OCI-LY1 (cell line): ENCODE measurements at regions not wholly inside any gene's neighbourhood (a gene's known extent, or its start where the extent isn't known, plus 50 kb on each side); places are given as distances from the start of the nearest gene placed in this dataset.

Source experiments
- H2AFZ ChIP-seq: fragments of 200-600 bp; sonication (generic), shearing (Covaris generic); 2 replicates; pipeline ENCODE4 v1.6.0; 2014; ENCODE audit warnings: antibody characterized with exemption, mild to moderate bottlenecking, low read length
- H3F3A ChIP-seq: fragments of 200-600 bp; sonication (generic), shearing (Covaris generic); 2 replicates; pipeline ENCODE4 v1.6.0; 2014; ENCODE audit warnings: mild to moderate bottlenecking, antibody characterized with exemption, low read length, moderate library complexity; ENCODE audit not compliant: insufficient read depth
- H3K27ac ChIP-seq: fragments of 200-600 bp; sonication (generic); 2 replicates; pipeline ENCODE4 v1.5.1; 2014; ENCODE audit warnings: low read length, mixed run types, mild to moderate bottlenecking, low read depth; ENCODE audit not compliant: poor library complexity, severe bottlenecking
- H3K27me3 ChIP-seq: fragments of 200-600 bp; sonication (generic); 2 replicates; pipeline ENCODE4 v1.6.0; 2014; ENCODE audit warnings: antibody characterized with exemption, mild to moderate bottlenecking, low read length, moderate library complexity; ENCODE audit not compliant: insufficient read depth
- H3K36me3 ChIP-seq: fragments of 200-600 bp; sonication (generic); 2 replicates; pipeline ENCODE4 v1.6.1; 2014; ENCODE audit warnings: mild to moderate bottlenecking, antibody characterized with exemption, low read length, moderate library complexity, mixed read lengths; ENCODE audit not compliant: insufficient read depth
- H3K4me1 ChIP-seq: fragments of 200-600 bp; sonication (generic); 2 replicates; pipeline ENCODE4 v1.5.1; 2014; ENCODE audit warnings: mild to moderate bottlenecking, low read length, moderate library complexity; ENCODE audit not compliant: insufficient read depth, severe bottlenecking
- H3K4me2 ChIP-seq: fragments of 200-600 bp; sonication (generic), shearing (Covaris generic); 2 replicates; pipeline ENCODE4 v1.6.1; 2014; ENCODE audit warnings: low read length
- H3K4me3 ChIP-seq: fragments of 200-600 bp; sonication (generic); 2 replicates; pipeline ENCODE4 v1.5.1; 2014; ENCODE audit warnings: low read length, low read depth, mild to moderate bottlenecking, mixed read lengths; ENCODE audit not compliant: poor library complexity, severe bottlenecking
- H3K79me2 ChIP-seq: fragments of 200-600 bp; shearing (Covaris generic); 2 replicates; pipeline ENCODE4 v1.6.1; 2016; ENCODE audit warnings: mixed run types, low read length, mixed read lengths; ENCODE audit not compliant: insufficient read depth
- H3K9ac ChIP-seq: fragments of 200-600 bp; sonication (generic), shearing (Covaris generic); 2 replicates; pipeline ENCODE4 v1.6.1; 2014; ENCODE audit warnings: mild to moderate bottlenecking, low read length, mixed read lengths
- H3K9me2 ChIP-seq: fragments of 200-600 bp; sonication (generic), shearing (Covaris generic); 2 replicates; pipeline ENCODE4 v1.6.1; 2014; ENCODE audit warnings: low read depth, mild to moderate bottlenecking, low read length, mixed read lengths
- H3K9me3 ChIP-seq: fragments of 200-600 bp; shearing (Covaris generic); 2 replicates; pipeline ENCODE4 v1.6.1; 2014; ENCODE audit warnings: low read length, mixed read lengths
- H4K20me1 ChIP-seq: fragments of 200-600 bp; sonication (generic), shearing (Covaris generic); 2 replicates; pipeline ENCODE4 v1.6.0; 2016; ENCODE audit warnings: mild to moderate bottlenecking, low read length; ENCODE audit not compliant: insufficient read depth
- CTCF ChIP-seq: fragments of 200-600 bp; sonication (generic), shearing (Covaris generic); IDR thresholded peaks from 2 replicates; pipeline ENCODE4 v1.5.1; 2017; ENCODE audit warnings: mild to moderate bottlenecking, antibody characterized with exemption, low read length, moderate library complexity, mixed read lengths
- EZH2 ChIP-seq: fragments of 200-600 bp; sonication (generic), shearing (Covaris generic); IDR thresholded peaks from 2 replicates; pipeline ENCODE4 v1.8.0; 2017; ENCODE audit warnings: borderline replicate concordance, mixed run types, mild to moderate bottlenecking, antibody characterized with exemption, low read length, moderate library complexity, mixed read lengths

GRCh38 chr7:41820111-41820671 is 117.3 kb upstream of the INHBA start:
- H2AFZ ChIP-seq = no peak overlapping the region
- no peaks in the 10 kb centered on the region for H3K4me1 ChIP-seq
- no peak overlapping the region for H3K4me3 ChIP-seq
- H4K20me1 ChIP-seq = no peaks in the 10 kb centered on the region
- H3K9ac ChIP-seq = no peak overlapping the region
- H3K4me2 ChIP-seq = no peak overlapping the region
- H3K9me2 ChIP-seq = no peaks in the 10 kb centered on the region
- no peaks in the 10 kb centered on the region for H3K36me3 ChIP-seq
- H3K9me3 ChIP-seq = no peaks in the 10 kb centered on the region
- H3K27ac ChIP-seq = no peak overlapping the region
- no peaks in the 10 kb centered on the region for H3K79me2 ChIP-seq
- H3K27me3 ChIP-seq = no peaks in the 10 kb centered on the region
- no peak for TF ChIP-seq EZH2
- no peak for TF ChIP-seq CTCF
- no peaks in the 10 kb centered on the region for H3F3A ChIP-seq

GRCh38 chr7:41819645-41820044 is 116.8 kb upstream of the INHBA start:
- Histone ChIP-seq H3K4me3 (no peak overlapping the region), H3K4me1 (no peaks in the 10 kb centered on the region), H2AFZ (no peak overlapping the region), H3K9me3 (no peaks in the 10 kb centered on the region), H3K36me3 (no peaks in the 10 kb centered on the region), H4K20me1 (no peaks in the 10 kb centered on the region), H3K9ac (no peak overlapping the region), H3F3A (no peaks in the 10 kb centered on the region), H3K27me3 (no peaks in the 10 kb centered on the region), H3K4me2 (no peak overlapping the region), H3K9me2 (no peaks in the 10 kb centered on the region), H3K27ac (no peak overlapping the region), H3K79me2 (no peaks in the 10 kb centered on the region)
- TF ChIP-seq CTCF (no peak), EZH2 (no peak)

GRCh38 chr7:41818765-41819398 is 116.0 kb upstream of the INHBA start:
- no peaks in the 10 kb centered on the region for H3K27me3 ChIP-seq
- H2AFZ ChIP-seq = no peak overlapping the region
- no peak overlapping the region for H3K4me2 ChIP-seq
- H4K20me1 ChIP-seq = no peaks in the 10 kb centered on the region
- H3K4me3 ChIP-seq = no peak overlapping the region
- no peaks in the 10 kb centered on the region for H3F3A ChIP-seq
- H3K27ac ChIP-seq = no peak overlapping the region
- no peaks in the 10 kb centered on the region for H3K9me2 ChIP-seq
- no peaks in the 10 kb centered on the region for H3K4me1 ChIP-seq
- no peaks in the 10 kb centered on the region for H3K9me3 ChIP-seq
- H3K9ac ChIP-seq = no peak overlapping the region
- no peaks in the 10 kb centered on the region for H3K36me3 ChIP-seq
- H3K79me2 ChIP-seq = no peaks in the 10 kb centered on the region
- TF ChIP-seq EZH2 (no peak), CTCF (no peak)
